Progenitor cell of endocrine pancreas (in vitro differentiated cells): ENCODE measurements at regions not wholly inside any gene's neighbourhood (a gene's known extent, or its start where the extent isn't known, plus 50 kb on each side); places are given as distances from the start of the nearest gene placed in this dataset.

Experiments
- DNase-seq: peaks from one replicate; pipeline ENCODE4 v3.0.0; 2021; ENCODE audit warnings: low spot score; ENCODE audit not compliant: unreplicated experiment
- H3K27ac Mint-ChIP-seq: 2 replicates; pipeline ENCODE4 v1.8.0; 2021; ENCODE audit warnings: mild to moderate bottlenecking, moderate library complexity, mixed read lengths
- H3K27me3 Mint-ChIP-seq: 2 replicates; pipeline ENCODE4 v1.8.0; 2021; ENCODE audit warnings: mixed read lengths
- H3K36me3 Mint-ChIP-seq: 2 replicates; pipeline ENCODE4 v1.8.0; 2022; ENCODE audit warnings: mixed read lengths; ENCODE audit not compliant: insufficient read depth
- H3K4me1 Mint-ChIP-seq: 2 replicates; pipeline ENCODE4 v1.8.0; 2021; ENCODE audit warnings: low read depth, mixed read lengths
- H3K4me3 Mint-ChIP-seq: 2 replicates; pipeline ENCODE4 v1.8.0; 2021; ENCODE audit warnings: low read depth, mild to moderate bottlenecking, moderate library complexity, mixed read lengths
- H3K9me3 Mint-ChIP-seq: 2 replicates; pipeline ENCODE4 v1.8.0; 2021; ENCODE audit warnings: low read depth, mixed read lengths
- CTCF ChIP-seq: fragments of 200-600 bp; sonication (generic); IDR thresholded peaks from one replicate; pipeline ENCODE4 v1.5.0; 2021; ENCODE audit warnings: antibody characterized with exemption, mild to moderate bottlenecking; ENCODE audit not compliant: unreplicated experiment

- TF ChIP-seq CTCF: no peak
- H3K36me3 Mint-ChIP-seq: no peaks in the 10 kb centered on the region
- H3K27me3 Mint-ChIP-seq: no peaks in the 10 kb centered on the region
- no peaks in the 10 kb centered on the region for H3K9me3 Mint-ChIP-seq
- H3K27ac Mint-ChIP-seq: no peak overlapping the region
- peaks cover 6% of the 10 kb centered on the region for H3K4me1 Mint-ChIP-seq
- H3K4me3 Mint-ChIP-seq: no peak overlapping the region
- no peak for DNase-seq
Observed at GRCh38 chr4:131370846-131371245, 1778.2 kb upstream of the PCDH10 start.

GRCh38 chr4:131381055-131381454 is 1768.0 kb upstream of the PCDH10 start:
- no peak overlapping the region for H3K27ac Mint-ChIP-seq
- H3K9me3 Mint-ChIP-seq: peaks cover 8% of the 10 kb centered on the region
- no peaks in the 10 kb centered on the region for H3K4me1 Mint-ChIP-seq
- no peaks in the 10 kb centered on the region for H3K36me3 Mint-ChIP-seq
- DNase-seq: no peak
- H3K4me3 Mint-ChIP-seq: no peak overlapping the region
- TF ChIP-seq CTCF: no peak
- no peaks in the 10 kb centered on the region for H3K27me3 Mint-ChIP-seq

GRCh38 chr4:131382839-131383238 is 1766.3 kb upstream of the PCDH10 start:
- no peak for TF ChIP-seq CTCF
- H3K27ac Mint-ChIP-seq: no peak overlapping the region
- H3K36me3 Mint-ChIP-seq: no peaks in the 10 kb centered on the region

GRCh38 chr4:131388277-131388676 is 1760.8 kb upstream of the PCDH10 start:
- TF ChIP-seq CTCF: no peak
- no peak overlapping the region for H3K4me3 Mint-ChIP-seq
- H3K36me3 Mint-ChIP-seq: no peaks in the 10 kb centered on the region
- peaks cover 3% of the 10 kb centered on the region for H3K9me3 Mint-ChIP-seq
- peaks cover 5% of the 10 kb centered on the region for H3K4me1 Mint-ChIP-seq
- no peaks in the 10 kb centered on the region for H3K27me3 Mint-ChIP-seq
- DNase-seq: no peak
- no peak overlapping the region for H3K27ac Mint-ChIP-seq

More at GRCh38 chr4:131382839-131383238, 1766.3 kb upstream of the PCDH10 start:
- Mint-ChIP-seq H3K4me3 (no peak overlapping the region), H3K4me1 (no peaks in the 10 kb centered on the region), H3K27me3 (no peaks in the 10 kb centered on the region), H3K9me3 (peaks cover 8% of the 10 kb centered on the region)
- DNase-seq: no peak

- H3K36me3 Mint-ChIP-seq: no peaks in the 10 kb centered on the region
- TF ChIP-seq CTCF: no peak
- no peaks in the 10 kb centered on the region for H3K4me1 Mint-ChIP-seq
- no peak overlapping the region for H3K27ac Mint-ChIP-seq
- H3K27me3 Mint-ChIP-seq: no peaks in the 10 kb centered on the region
- DNase-seq: no peak
- no peak overlapping the region for H3K4me3 Mint-ChIP-seq
- H3K9me3 Mint-ChIP-seq: peaks cover 6% of the 10 kb centered on the region
Observed at GRCh38 chr4:131408102-131408501, 1741.0 kb upstream of the PCDH10 start.
